ENCODE measurements at regions not wholly inside any gene's neighbourhood (a gene's known extent, or its start where the extent isn't known, plus 50 kb on each side); places are given as distances from the start of the nearest gene placed in this dataset.

DNA sequence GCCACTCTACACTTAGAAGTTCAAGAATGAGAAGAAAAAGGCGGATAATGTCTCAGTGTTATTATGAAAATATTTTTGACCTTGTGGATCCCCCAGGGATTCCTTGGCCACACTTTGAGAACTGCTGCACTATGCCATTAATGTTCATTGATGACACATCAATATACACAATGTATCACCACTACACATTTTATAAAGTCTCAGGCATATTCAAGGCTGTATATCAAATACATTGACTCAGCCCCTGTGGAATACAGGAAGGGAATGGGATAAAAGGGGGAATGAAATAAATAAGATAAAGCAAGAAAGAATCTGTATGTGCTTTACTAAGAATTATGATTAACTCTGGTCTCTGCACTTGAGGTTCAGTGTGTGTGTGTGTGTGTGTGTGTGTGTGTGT lies 69.1 kb downstream of the INHBB start:
- Histone ChIP-seq H3K4me3 (no peak overlapping the region), H3K4me1 (no peaks in the 10 kb centered on the region), H3K27me3 (no peaks in the 10 kb centered on the region), H3K9me3 (no peaks in the 10 kb centered on the region), H3K27ac (no peak overlapping the region), H3K36me3 (no peaks in the 10 kb centered on the region)
- no peak for TF ChIP-seq POLR2AphosphoS5 (IDR thresholded peaks at IDR 0.05; ENCODE audit: insufficient read depth in 1 of 2, low read depth in 1 of 2)
- TF ChIP-seq, protein P1, sequence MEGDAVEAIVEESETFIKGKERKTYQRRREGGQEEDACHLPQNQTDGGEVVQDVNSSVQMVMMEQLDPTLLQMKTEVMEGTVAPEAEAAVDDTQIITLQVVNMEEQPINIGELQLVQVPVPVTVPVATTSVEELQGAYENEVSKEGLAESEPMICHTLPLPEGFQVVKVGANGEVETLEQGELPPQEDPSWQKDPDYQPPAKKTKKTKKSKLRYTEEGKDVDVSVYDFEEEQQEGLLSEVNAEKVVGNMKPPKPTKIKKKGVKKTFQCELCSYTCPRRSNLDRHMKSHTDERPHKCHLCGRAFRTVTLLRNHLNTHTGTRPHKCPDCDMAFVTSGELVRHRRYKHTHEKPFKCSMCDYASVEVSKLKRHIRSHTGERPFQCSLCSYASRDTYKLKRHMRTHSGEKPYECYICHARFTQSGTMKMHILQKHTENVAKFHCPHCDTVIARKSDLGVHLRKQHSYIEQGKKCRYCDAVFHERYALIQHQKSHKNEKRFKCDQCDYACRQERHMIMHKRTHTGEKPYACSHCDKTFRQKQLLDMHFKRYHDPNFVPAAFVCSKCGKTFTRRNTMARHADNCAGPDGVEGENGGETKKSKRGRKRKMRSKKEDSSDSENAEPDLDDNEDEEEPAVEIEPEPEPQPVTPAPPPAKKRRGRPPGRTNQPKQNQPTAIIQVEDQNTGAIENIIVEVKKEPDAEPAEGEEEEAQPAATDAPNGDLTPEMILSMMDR (IDR thresholded peaks at IDR 0.05): no peak
- TF ChIP-seq POLR2A (IDR thresholded peaks at IDR 0.05): no peak
- intact Hi-C loops (cut with DNase I): no loop called here
- no peak for DNase-seq (ENCODE audit: extremely low spot score in 2 of 2)

DNA sequence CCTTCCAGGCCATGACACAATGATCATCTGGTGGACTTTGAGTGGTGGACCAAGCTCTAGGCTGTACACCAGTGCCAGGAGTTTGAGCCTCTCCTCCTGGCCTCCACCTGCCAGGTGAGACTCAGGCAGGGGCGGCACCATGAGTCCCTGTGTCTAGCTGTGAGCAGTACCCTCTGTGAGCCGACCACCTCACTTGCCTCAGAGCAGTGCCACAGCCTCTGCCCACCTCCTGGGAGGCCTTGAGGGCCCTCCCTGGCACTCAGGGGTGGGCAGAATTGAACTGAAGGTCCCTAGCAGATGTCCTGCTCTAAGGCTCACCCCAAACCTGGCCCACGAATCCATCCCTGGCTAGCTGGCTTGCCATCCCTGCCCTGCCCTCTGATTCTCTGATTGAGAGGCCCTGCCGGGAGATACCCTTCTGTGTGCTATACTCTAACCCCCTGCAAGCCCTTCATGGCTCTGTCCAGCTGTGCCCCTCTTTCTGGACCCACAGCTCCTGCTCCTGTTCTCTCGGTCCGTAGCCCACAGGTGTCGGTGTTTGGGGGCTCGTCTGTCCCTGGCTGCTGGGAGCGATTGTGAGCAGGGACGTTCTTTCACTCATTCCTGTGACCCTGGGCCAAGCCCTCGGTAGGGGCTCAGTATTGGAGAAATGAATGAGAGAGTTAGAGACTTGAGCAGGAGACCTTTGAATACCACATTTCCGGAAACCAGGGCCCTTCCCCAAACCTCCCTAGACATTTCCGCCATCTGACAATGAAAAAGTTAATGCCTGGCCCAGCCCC lies 70.0 kb downstream of the INHBB start:
- H3K27me3 ChIP-seq: no peaks in the 10 kb centered on the region
- intact Hi-C loops (cut with DNase I): no loop called here
- H3K27ac ChIP-seq: no peak overlapping the region
- H3K4me1 ChIP-seq: no peaks in the 10 kb centered on the region
- H3K4me3 ChIP-seq: no peak overlapping the region
- peak in 1 of 2 donors; percentile 88 for DNase-seq (ENCODE audit: extremely low spot score in 2 of 2)
- TF ChIP-seq, protein P1 (IDR thresholded peaks at IDR 0.05): no peak
- TF ChIP-seq POLR2A (IDR thresholded peaks at IDR 0.05) (no peak), POLR2AphosphoS5 (IDR thresholded peaks at IDR 0.05; ENCODE audit: insufficient read depth in 1 of 2, low read depth in 1 of 2) (no peak)
- H3K9me3 ChIP-seq: no peaks in the 10 kb centered on the region
- H3K36me3 ChIP-seq: no peaks in the 10 kb centered on the region

DNA sequence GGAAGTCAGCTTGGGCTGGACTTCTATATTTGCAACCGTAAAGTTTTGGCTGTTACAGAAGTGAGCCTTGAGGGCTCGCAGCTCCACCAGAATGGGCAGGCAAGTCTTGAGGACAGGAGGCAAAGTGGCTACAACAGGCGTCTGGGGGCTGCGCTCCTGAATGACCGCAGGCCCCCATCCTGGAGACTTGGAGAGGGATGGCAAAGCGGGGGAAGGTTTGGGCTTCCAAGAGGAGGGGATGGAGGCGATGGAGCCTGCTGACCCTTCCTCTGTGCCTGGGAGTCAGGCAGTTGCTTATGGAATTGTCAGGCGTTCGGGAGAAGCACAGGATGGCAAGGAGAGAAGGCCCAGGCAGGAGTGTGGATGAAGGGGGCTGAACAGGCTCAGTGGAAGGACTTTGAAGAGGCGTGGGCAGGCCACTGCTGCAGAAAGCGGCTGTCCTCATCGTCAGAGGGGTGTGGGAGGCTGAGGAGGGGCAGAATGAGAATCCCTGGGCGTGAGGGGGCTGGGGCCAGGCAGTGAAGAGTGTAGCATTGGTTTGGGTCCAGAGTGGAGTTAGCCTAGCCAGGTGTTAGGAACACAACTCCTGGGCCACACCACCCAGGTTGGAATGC lies 72.3 kb downstream of the INHBB start:
- no peak overlapping the region for H3K27ac ChIP-seq
- H3K36me3 ChIP-seq: no peaks in the 10 kb centered on the region
- H3K9me3 ChIP-seq: no peaks in the 10 kb centered on the region
- TF ChIP-seq POLR2A (IDR thresholded peaks at IDR 0.05): no peak
- intact Hi-C loops (cut with DNase I): no loop called here
- H3K4me1 ChIP-seq: no peaks in the 10 kb centered on the region
- no peak overlapping the region for H3K4me3 ChIP-seq
- no peaks in the 10 kb centered on the region for H3K27me3 ChIP-seq
- DNase-seq (ENCODE audit: extremely low spot score in 2 of 2): no peak

DNA sequence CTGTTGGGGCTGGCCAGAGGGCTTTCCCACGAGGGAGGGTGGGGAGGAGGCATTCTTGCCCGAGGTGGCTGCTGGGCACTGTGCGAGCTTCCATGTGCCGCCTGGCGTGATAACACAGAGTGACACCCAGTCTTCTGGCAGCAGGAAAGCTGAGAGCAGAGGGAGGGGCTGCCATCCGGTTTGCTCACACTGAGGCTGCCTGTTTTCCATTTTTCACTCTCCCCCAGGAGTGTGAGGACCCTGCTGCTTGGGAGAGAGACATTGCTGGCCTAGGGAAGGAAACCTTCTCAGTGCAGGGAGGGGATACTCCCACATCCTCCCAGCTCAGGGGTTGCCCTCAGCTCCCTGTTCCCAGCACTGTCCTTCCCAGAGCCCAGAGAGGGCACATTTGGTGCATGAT lies 73.1 kb downstream of the INHBB start:
- no peak for DNase-seq (ENCODE audit: extremely low spot score in 2 of 2)
- intact Hi-C loops (cut with DNase I): no loop called here
- Histone ChIP-seq H3K9me3 (no peaks in the 10 kb centered on the region), H3K4me1 (no peaks in the 10 kb centered on the region), H3K27me3 (no peaks in the 10 kb centered on the region), H3K36me3 (no peaks in the 10 kb centered on the region), H3K4me3 (no peak overlapping the region), H3K27ac (no peak overlapping the region)
- TF ChIP-seq POLR2A (IDR thresholded peaks at IDR 0.05): no peak
- no peak for TF ChIP-seq POLR2AphosphoS5 (IDR thresholded peaks at IDR 0.05; ENCODE audit: insufficient read depth in 1 of 2, low read depth in 1 of 2)
- TF ChIP-seq, protein P1 (IDR thresholded peaks at IDR 0.05): no peak

DNA sequence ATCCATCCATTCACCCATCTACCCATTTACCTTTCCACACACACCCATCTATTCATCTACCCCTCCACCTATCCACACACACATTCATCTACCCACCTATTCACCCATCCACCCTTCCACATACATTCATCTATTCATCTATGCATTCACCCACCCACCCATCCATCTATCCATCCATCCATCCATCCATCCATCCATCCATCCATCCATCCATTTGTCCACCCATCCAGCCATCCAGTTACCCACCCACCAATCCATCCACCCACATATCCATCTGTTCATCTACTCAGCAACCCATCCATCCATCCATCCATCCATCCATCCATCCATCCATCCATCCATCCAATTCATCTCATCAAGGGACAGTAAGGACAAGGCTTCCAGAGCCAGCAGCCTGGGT lies 74.0 kb downstream of the INHBB start:
- no peaks in the 10 kb centered on the region for H3K27me3 ChIP-seq
- H3K36me3 ChIP-seq: no peaks in the 10 kb centered on the region
- TF ChIP-seq POLR2A (IDR thresholded peaks at IDR 0.05): no peak
- no peak for TF ChIP-seq POLR2AphosphoS5 (IDR thresholded peaks at IDR 0.05; ENCODE audit: insufficient read depth in 1 of 2, low read depth in 1 of 2)
- TF ChIP-seq, protein P1 (IDR thresholded peaks at IDR 0.05): no peak
- intact Hi-C loops (cut with DNase I): no loop called here
- DNase-seq (ENCODE audit: extremely low spot score in 2 of 2): no peak
- H3K4me1 ChIP-seq: no peaks in the 10 kb centered on the region
- H3K9me3 ChIP-seq: no peaks in the 10 kb centered on the region
- no peak overlapping the region for H3K4me3 ChIP-seq
- H3K27ac ChIP-seq: no peak overlapping the region

Measured in vagina (tissue), 2 donors.